Erythroblast (primary cell): ENCODE measurements at regions not wholly inside any gene's neighbourhood (a gene's known extent, or its start where the extent isn't known, plus 50 kb on each side); places are given as distances from the start of the nearest gene placed in this dataset.
"Not testable (repeated sequence)": the region's sequence is repeated elsewhere in the genome, so short reads cannot be mapped to it uniquely, and the experiment has no call there.

Experiments
- DNase-seq, 2 experiments: peaks; one replicate each; lab custom pipeline; 2025; lab: John Stamatoyannopoulos, UW
- GATA1 ChIP-seq: IDR thresholded peaks from 2 replicates; pipeline ENCODE4 v1.6.1; 2011; ENCODE audit warnings: low read depth, mild to moderate bottlenecking, control low read depth, low read length, moderate library complexity
- POLR2A ChIP-seq: IDR thresholded peaks from 2 replicates; pipeline ENCODE4 v1.6.1; 2011; ENCODE audit warnings: mild to moderate bottlenecking, low read length

DNA sequence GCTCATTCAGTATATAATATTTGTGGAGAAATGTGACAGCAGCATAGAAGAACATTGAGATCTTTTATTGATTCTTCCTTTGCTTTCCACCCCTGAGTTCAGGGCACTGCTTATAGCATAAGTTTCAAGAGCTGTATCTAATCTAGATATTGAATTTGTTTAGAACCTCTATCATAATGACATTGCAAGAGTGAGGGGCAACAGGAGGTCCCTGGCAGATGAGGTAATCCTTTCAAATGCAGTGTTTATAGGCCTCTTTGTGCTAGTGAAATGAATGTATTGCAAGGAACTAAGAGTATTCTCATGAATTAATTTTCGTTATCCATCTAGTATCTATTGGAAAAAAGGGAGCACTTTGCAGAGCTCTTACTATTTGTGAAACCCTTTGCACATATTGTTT, 167.2 kb upstream of the FERD3L start:
- TF ChIP-seq POLR2A (no peak), GATA1 (no peak)
- DNase-seq, result no peak

DNA sequence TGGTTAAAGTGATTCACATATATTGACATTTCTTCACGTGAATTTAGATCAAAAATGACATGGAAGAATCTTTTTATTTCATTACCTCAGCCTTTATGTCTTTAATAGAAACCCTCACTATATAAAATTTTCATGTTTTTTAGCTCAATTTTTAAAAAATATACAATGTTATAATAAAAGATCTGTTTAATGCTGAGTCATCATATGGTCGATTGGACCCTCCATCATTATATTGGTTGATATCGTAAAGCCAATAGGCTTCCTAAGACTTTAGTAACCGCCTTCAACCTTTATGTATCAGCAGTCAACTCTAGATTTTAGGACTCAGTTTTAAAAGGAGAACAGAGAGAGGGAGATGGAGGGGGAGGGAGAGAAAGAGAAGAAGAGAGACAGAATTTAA, 162.3 kb upstream of the FERD3L start:
- TF ChIP-seq GATA1 (no peak), POLR2A (no peak)
- no peak for DNase-seq

DNA sequence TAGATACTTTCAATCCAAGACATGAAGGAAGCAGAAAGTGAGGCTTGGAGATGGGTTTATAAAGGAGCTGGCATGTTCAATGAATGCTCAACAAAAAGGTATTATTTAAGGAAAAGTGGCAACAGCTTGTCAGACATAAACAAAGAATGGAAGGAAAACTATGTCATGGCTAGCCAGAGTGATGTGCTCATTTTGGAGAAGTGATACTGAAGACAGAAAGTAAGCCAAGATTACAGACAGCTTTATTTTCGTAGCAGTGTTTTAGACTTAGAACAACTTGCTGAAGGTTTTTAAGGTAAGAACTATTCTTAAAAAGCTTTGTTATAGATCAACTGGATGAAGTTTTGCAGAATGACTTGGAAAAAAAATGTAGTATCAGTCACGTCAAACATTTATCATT, 160.5 kb upstream of the FERD3L start:
- TF ChIP-seq POLR2A (no peak), GATA1 (no peak)
- DNase-seq, result no peak

DNA sequence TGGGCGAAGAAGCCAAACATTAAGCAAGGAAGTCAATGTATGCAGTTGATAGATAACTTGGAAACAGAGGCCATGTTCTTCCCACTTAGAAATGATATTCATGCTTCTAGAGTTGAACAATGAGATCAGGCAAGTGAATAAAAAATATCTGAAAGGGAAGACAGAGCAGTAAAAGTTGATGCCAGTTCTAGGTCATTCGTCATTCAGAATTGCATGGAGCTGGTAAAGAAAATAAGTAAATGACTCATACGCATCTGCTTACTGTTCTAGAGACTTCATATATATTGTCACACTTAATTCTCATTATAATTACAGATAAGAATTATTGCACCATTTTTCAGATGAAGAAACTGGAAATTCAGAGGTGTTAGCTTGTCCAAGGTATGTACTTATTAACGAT, 158.9 kb upstream of the FERD3L start:
- DNase-seq, result no peak
- TF ChIP-seq POLR2A (no peak), GATA1 (no peak)

DNA sequence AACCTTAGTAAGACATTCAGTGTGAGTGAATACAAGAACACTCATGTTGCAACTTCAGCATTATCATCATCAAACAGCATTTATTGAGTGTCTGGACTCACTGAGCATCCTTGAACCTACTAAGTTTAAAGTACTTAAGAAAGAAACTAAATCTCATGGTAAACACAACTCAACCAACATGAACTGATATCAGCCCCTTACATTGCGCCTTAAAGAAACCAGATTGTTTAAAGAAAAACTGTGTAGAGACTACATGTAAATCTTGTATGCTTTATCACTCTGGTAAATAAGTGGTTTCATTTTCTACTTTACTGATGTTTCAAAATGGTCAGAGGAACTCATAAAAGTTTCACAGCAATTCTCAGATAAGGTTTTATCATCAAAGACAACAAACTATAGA, 157.5 kb upstream of the FERD3L start:
- DNase-seq, result no peak
- TF ChIP-seq GATA1, result no peak
- TF ChIP-seq POLR2A, result no peak

DNA sequence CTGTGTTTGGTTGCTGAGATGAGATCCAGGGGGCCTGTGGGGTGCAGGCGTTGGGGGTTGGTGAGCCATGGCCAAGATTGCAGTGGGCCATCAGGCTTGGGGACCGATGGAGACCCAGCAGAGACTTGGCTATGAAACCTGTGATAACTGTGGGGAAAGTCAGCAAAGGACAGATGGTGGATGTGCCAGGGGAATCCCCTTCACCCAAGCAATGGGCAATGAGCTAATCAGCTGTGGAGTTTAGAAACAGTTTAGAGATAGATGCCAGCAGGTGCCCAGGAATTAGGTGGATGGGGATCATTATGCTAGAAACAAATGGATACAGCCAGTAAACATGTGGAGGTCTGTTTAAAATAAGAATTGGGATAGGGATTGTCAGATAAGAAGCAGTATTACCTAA, 151.4 kb upstream of the FERD3L start:
- DNase-seq, result no peak
- TF ChIP-seq GATA1, result no peak
- no peak for TF ChIP-seq POLR2A

DNA sequence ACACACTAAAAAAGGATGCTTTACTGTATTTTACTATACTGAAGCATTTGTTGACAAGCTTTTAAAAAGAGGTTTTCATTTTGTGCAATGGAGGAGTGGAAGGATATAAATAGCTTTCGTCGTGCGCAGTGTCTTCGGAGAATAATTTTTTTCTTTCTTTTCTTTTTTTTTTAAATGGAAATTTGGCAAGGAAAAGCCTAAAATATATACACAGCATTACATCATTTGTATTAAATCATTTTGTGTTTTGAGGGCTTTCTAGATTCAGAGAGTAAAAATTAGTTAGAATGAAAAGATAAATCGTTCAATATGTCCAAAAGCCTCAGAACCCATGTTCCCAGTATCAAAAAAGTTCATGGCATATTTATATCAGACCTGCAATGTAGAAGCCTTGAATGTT, 150.2 kb upstream of the FERD3L start:
- TF ChIP-seq POLR2A (no peak), GATA1 (no peak)
- DNase-seq, result no peak

DNA sequence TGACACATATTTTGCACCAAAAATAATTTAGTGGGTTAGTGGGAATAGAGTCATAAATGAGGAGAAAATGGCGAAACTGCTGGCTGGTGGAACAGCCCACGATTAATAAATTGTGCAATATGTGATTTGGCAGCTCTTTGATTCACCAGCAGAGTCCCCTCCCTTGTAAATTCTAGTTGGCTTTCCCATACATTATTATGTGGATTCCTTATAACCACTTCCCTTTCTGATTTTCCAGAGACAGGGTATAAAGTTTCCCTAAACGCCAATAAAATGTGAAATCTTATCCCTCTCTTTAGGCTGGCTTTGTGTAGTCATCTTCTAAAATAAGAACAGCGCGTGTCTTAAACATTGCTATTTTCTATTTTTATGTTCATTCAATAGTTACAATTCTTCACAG, 149.4 kb upstream of the FERD3L start:
- DNase-seq, result no peak
- TF ChIP-seq POLR2A (no peak), GATA1 (no peak)

DNA sequence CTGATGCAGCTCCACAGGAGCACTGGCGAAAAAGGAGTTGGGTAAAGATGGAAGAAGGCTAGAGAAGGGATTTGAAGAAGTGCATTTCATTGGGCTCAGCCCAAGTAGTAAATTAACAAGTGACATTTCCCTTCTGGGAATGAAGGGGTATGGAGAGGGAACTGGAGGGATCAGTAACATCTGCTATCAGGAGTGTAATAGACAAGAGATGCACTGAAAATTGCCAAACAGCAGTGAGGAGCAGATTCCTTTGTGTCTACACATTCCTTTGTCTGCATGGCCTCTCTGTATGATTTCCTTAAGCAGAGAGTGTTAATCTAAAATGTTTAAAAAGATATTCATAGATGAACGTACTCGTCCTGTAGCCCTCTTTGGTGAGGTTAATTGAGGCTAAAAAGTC, 148.2 kb upstream of the FERD3L start:
- TF ChIP-seq GATA1 (no peak), POLR2A (no peak)
- DNase-seq, result no peak

DNA sequence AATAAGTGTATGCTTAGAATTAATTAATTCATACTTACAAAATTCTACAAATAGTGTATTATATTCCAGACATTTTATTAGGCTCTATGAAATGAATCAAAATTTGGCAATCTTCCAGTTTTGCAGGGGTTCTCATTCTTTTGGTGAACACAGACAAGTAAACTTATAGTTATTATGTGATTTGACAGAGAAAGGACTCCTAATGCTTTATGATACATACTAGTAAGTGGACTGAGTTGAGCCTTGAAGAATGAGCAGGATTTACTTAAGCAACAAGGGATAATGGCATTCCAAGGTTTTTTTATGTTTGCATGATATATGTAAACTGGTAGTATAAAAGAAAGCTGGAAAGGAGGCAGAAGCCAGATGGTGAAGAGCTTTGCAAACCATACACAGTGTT, 145.7 kb upstream of the FERD3L start:
- DNase-seq, result no peak
- TF ChIP-seq GATA1 (no peak), POLR2A (no peak)

DNA sequence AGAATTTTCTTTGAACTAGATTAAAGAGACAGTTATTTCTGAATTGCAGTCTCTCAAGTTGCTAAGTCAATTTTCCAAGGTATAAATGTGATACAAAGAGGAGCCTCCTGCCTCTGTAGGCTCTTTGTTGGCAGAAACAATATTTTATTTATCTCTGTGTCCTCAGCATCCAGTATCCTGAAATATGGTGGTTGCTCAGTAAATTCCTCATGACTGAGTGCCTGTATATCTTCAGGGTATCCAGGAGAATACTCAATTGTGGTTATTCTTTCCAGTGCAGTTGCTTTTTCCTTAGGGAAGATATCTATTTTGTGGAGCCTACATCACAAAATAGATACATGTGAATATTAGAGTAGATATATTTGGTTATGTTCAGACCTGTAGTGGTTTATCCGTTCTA, 144.8 kb upstream of the FERD3L start:
- no peak for DNase-seq
- no peak for TF ChIP-seq GATA1
- no peak for TF ChIP-seq POLR2A

DNA sequence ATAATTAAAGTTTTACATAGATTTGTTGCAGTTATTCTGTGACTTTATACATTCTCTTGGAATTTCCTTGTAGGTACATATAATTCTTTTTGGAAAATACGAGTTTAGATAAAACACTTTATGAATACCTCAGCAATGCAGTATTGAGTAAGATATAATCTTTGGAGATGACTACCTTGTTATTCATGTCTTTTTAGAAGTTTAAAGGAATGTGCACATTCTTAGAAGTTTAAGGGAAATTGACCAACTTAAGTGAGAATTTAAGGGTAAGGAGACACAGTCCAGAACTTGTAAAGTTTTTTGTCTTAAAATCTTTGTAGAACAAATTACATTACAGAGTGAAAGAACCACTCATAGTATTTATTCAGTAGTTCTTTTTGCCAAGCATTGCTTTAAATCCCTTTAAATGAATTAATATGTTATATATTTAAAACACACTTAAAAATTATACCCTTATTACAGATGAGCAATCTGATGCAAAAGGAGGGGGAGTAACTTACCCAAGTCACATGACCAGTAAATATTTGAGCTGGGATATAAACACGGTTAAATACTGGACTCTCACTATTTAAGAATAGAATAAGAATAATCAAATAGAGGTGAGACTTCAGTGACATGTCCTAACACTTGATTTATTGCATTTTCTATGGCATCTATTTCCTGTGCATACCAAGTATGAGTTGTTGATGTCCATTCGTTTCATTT, 139.5 kb upstream of the FERD3L start:
- no peak for DNase-seq
- no peak for TF ChIP-seq GATA1
- no peak for TF ChIP-seq POLR2A

DNA sequence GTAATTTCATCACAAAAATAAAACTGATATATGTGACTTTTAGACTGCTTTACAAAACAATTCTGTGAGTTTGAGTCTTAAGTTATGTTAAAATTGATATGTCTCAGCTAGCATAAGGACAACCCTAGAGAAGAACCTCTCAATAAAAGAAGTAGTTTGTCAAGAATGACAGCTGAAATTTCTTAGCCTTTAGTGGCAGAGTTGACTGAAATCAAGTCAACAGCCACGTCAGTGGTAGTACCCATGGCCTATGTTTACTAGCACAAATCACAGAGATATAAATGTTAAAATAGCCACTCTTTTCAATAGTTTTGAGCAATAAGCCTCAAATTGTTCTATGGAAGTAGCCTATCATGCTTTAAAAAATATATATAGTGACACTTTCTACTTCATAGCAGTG, 138.9 kb upstream of the FERD3L start:
- no peak for DNase-seq
- TF ChIP-seq POLR2A (no peak), GATA1 (no peak)

DNA sequence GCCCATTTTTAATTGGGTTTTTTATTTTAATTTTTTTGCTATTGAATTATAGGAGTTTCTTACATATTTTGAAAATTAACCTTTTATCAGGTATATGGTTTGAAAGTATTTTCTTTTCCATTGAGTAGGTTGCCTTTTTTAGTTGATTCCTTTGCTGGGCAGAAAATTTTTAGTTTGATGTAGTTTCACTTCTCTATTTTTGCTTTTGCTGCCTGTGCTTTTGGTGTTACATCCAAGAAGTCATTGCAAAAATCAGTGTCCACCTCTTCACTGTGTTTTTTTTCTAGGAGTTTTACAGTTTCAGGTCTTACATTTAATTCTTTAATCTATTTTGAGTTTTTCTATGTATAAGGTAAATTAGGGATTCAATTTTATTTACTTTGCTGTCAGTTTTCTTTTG, 129.8 kb upstream of the FERD3L start:
- TF ChIP-seq POLR2A, result no peak
- DNase-seq, result no peak

DNA sequence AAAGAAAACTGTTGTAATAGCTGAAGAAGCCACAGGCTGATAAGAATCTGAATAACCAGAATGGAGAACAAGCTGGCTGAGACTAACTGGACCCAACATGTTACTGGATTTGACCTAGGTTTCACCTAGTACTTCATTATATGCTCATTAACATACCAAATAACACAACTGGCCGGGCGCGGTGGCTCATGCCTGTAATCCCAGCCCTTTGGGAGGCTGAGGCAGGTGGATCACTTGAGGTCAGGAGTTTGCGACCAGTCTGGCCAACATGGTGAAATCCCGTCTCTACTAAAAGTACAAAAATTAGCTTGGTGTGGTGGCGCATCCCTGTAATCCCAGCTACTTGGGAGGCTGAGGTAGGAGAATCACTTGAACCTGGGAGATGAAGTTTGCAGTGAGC, 127.1 kb upstream of the FERD3L start:
- DNase-seq, result not testable (repeated sequence)
